HL-60 (cell line): ENCODE measurements at regions not wholly inside any gene's neighbourhood (a gene's known extent, or its start where the extent isn't known, plus 50 kb on each side); places are given as distances from the start of the nearest gene placed in this dataset.

ENCODE experiments used
- DNase-seq, 2 experiments: peaks; one replicate each; pipeline ENCODE4 v3.0.0-alpha.2; 2010 to 2020; ENCODE audit warnings: low read depth in 1 of 2, low spot score in 1 of 2
- H3K27ac ChIP-seq: fragments of 250-450 bp; sonication (Bioruptor Pico); replicated peaks from 2 replicates; pipeline ENCODE4 v1.5.1; 2020; ENCODE audit warnings: mild to moderate bottlenecking, moderate library complexity
- H3K27me3 ChIP-seq: fragments of 250-450 bp; sonication (Bioruptor Pico); 2 replicates; pipeline ENCODE4 v1.5.1; 2021; ENCODE audit warnings: mild to moderate bottlenecking, moderate library complexity; ENCODE audit not compliant: insufficient read depth, poor library complexity, severe bottlenecking
- H3K4me3 ChIP-seq: replicated peaks from 2 replicates; pipeline ENCODE4 v1.5.1; 2011; ENCODE audit warnings: mild to moderate bottlenecking, control low read depth, low read length; ENCODE audit not compliant: insufficient read depth
- CTCF ChIP-seq: IDR thresholded peaks from one replicate; pipeline ENCODE4 v1.5.1; 2011; ENCODE audit warnings: low read length, control low read depth, inconsistent platforms; ENCODE audit not compliant: insufficient read depth
- GABPA ChIP-seq: IDR thresholded peaks from 2 replicates; pipeline ENCODE4 v1.6.1; 2012; ENCODE audit warnings: low read depth
- POLR2AphosphoS5 ChIP-seq: IDR thresholded peaks from 2 replicates; pipeline ENCODE4 v1.6.1; 2012; ENCODE audit warnings: low read depth
- REST ChIP-seq: IDR thresholded peaks from 2 replicates; pipeline ENCODE4 v1.6.1; 2012; ENCODE audit warnings: low read depth; ENCODE audit not compliant: insufficient replicate concordance
- SPI1 ChIP-seq: IDR thresholded peaks from 2 replicates; pipeline ENCODE4 v1.6.1; 2012; ENCODE audit warnings: low read depth, mild to moderate bottlenecking, borderline replicate concordance

- no peak overlapping the region for H3K27ac ChIP-seq
- TF ChIP-seq CTCF: no peak
- TF ChIP-seq SPI1: no peak
- no peak for TF ChIP-seq POLR2AphosphoS5
- TF ChIP-seq REST: no peak
- TF ChIP-seq GABPA: no peak
- no peak for DNase-seq
- peaks cover 5% of the 10 kb centered on the region for H3K27me3 ChIP-seq
- no peak overlapping the region for H3K4me3 ChIP-seq
Observed at GRCh38 chr2:217468042-217468830, 534.6 kb downstream of the TNS1 start.

- DNase-seq: no peak
- TF ChIP-seq REST (no peak), GABPA (no peak), SPI1 (no peak), CTCF (no peak), POLR2AphosphoS5 (no peak)
- Histone ChIP-seq H3K4me3 (no peak overlapping the region), H3K27ac (no peak overlapping the region), H3K27me3 (peaks cover 5% of the 10 kb centered on the region)
Observed at GRCh38 chr2:217467331-217467730, 535.5 kb downstream of the TNS1 start.

- TF ChIP-seq CTCF (no peak), POLR2AphosphoS5 (no peak), SPI1 (no peak), REST (no peak), GABPA (no peak)
- no peak overlapping the region for H3K27ac ChIP-seq
- peaks cover under 1% of the 10 kb centered on the region for H3K27me3 ChIP-seq
- DNase-seq: no peak
- H3K4me3 ChIP-seq: no peak overlapping the region
Observed at GRCh38 chr2:217466805-217467204, 536.0 kb downstream of the TNS1 start.
